K562 (cell line): ENCODE measurements at regions not wholly inside any gene's neighbourhood (a gene's known extent, or its start where the extent isn't known, plus 50 kb on each side); places are given as distances from the start of the nearest gene placed in this dataset.
"Not testable (repeated sequence)": the region's sequence is repeated elsewhere in the genome, so short reads cannot be mapped to it uniquely, and the experiment has no call there.

ENCODE experiments used
- ATAC-seq: fragments of 200-7000 bp; cut with Tn5 transposase; 3 replicates; pipeline ENCODE4 v1.9.1; 2020; ENCODE audit warnings: moderate library complexity
- BruUV-seq: library from RNA; stranded (reverse); fragments of 400-500 nt; replicated peaks from 2 replicates; lab custom pipeline; 2021; lab: Mats Ljungman, UMichigan
- CTCF ChIA-PET: fragments of 300-600 bp; formaldehyde crosslinking; extraction: SDS; loops from one replicate; lab custom pipeline; 2021; ENCODE audit warnings: low intra/inter-chr PET ratio; lab: Yijun Ruan, JAX
- POLR2A ChIA-PET: fragments of 300-600, 350-650 bp; sonication (Branson Sonifier 250); formaldehyde crosslinking; extraction: SDS; loops from one replicate; lab custom pipeline; 2021; ENCODE audit warnings: antibody characterized with exemption, inconsistent platforms; lab: Yijun Ruan, JAX
- DNase-seq, 4 experiments: peaks; one replicate each; pipeline versions ENCODE4 v3.0.0 to v3.0.0-alpha.2; 2011 to 2018; ENCODE audit warnings: low spot score in 3 of 4, mixed read lengths in 3 of 4; ENCODE audit errors: extremely low read depth in 1 of 4
- FAIRE-seq: peaks from 2 replicates; lab custom pipeline; 2011; peaks lifted over from hg19 to GRCh38; lab: Jason Lieb, UNC
- H2AFZ ChIP-seq: 2 replicates; pipeline ENCODE4 v1.6.0; 2011; ENCODE audit warnings: low read depth, low read length, control low read depth, inconsistent platforms
- H3K27ac ChIP-seq: fragments of 200-600 bp; 3 replicates; pipeline ENCODE4 v1.8.0; 2011; ENCODE audit warnings: low read depth, mild to moderate bottlenecking, control low read depth, inconsistent platforms, low read length, moderate library complexity, mixed read lengths; ENCODE audit errors: extremely low read depth
- H3K27me3 ChIP-seq, 2 experiments: fragments of 300-600 bp in 1 of 2; 2 replicates in 1 of 2; 3 replicates in 1 of 2; pipeline versions ENCODE4 v1.6.0 to v1.8.0; 2011; ENCODE audit warnings: inconsistent platforms in 2 of 2, low read length in 2 of 2, mild to moderate bottlenecking in 1 of 2, mixed read lengths in 1 of 2, moderate library complexity in 1 of 2; ENCODE audit not compliant: control insufficient read depth in 2 of 2, insufficient read depth in 2 of 2
- H3K36me3 ChIP-seq: fragments of 300-600 bp; 3 replicates; pipeline ENCODE4 v1.8.0; 2011; ENCODE audit warnings: mild to moderate bottlenecking, low read length, inconsistent platforms; ENCODE audit not compliant: control insufficient read depth, insufficient read depth
- H3K4me1 ChIP-seq, 2 experiments: fragments of 200-600 bp in 1 of 2; replicated peaks in 1 of 2; 2 replicates in 1 of 2; 3 replicates in 1 of 2; pipeline versions ENCODE4 v1.5.1 to v1.8.0; 2011; ENCODE audit warnings: inconsistent platforms in 2 of 2, low read length in 2 of 2, mild to moderate bottlenecking in 1 of 2, mixed read lengths in 1 of 2, moderate library complexity in 1 of 2; ENCODE audit not compliant: control insufficient read depth in 2 of 2, insufficient read depth in 2 of 2
- H3K4me2 ChIP-seq: 2 replicates; pipeline ENCODE4 v1.6.1; 2011; ENCODE audit warnings: low read length, control low read depth, inconsistent platforms, mixed read lengths; ENCODE audit not compliant: insufficient read depth
- H3K4me3 ChIP-seq: fragments of 200-600 bp; sonication (generic), shearing (Covaris generic); 2 replicates; pipeline ENCODE4 v1.5.1; 2016; ENCODE audit warnings: control low read depth, inconsistent platforms
- H3K79me2 ChIP-seq: fragments of 200-600 bp; 3 replicates; pipeline ENCODE4 v1.8.0; 2011; ENCODE audit warnings: low read length, inconsistent platforms; ENCODE audit not compliant: control insufficient read depth, insufficient read depth
- H3K9ac ChIP-seq, 2 experiments: 2 replicates each; pipeline versions ENCODE4 v1.6.0 to v1.6.1; 2011; ENCODE audit warnings: low read depth in 2 of 2, low read length in 2 of 2, control low read depth in 1 of 2, inconsistent platforms in 1 of 2, mild to moderate bottlenecking in 1 of 2, mixed read lengths in 1 of 2; ENCODE audit not compliant: insufficient read depth in 1 of 2
- H3K9me1 ChIP-seq: one replicate; pipeline ENCODE4 v1.6.0; 2011; ENCODE audit warnings: inconsistent platforms, mild to moderate bottlenecking, low read length, moderate library complexity; ENCODE audit not compliant: control insufficient read depth, insufficient read depth
- H3K9me3 ChIP-seq: replicated peaks from 2 replicates; pipeline ENCODE4 v1.5.1; 2011; ENCODE audit warnings: low read depth, low read length, inconsistent platforms; ENCODE audit not compliant: control insufficient read depth, insufficient read depth
- H4K20me1 ChIP-seq: replicated peaks from 2 replicates; pipeline ENCODE4 v1.6.1; 2011; ENCODE audit warnings: low read length, inconsistent platforms, mixed read lengths; ENCODE audit not compliant: control insufficient read depth, insufficient read depth
- WGBS: fragments of 100-300 bp; shearing (Covaris generic); methylation state at CpG from one replicate; pipeline ENCODE4 v1.1.6; 2016; ENCODE audit warnings: low coverage, mixed read lengths; ENCODE audit not compliant: insufficient coverage; ENCODE audit errors: missing lambda C conversion rate; 5-methylcytosine and 5-hydroxymethylcytosine counted together
- in situ Hi-C: fragments of 300-500 bp; cut with MboI; formaldehyde crosslinking; loops from 4 replicates; pipeline ENCODE4 v1.15.0; 2018; ENCODE audit warnings: inconsistent platforms, mixed read lengths
- intact Hi-C: fragments of 100-400 bp; cut with micrococcal nuclease; formaldehyde crosslinking; loops from 2 replicates; pipeline ENCODE4 v1.14.2; 2022

DNA sequence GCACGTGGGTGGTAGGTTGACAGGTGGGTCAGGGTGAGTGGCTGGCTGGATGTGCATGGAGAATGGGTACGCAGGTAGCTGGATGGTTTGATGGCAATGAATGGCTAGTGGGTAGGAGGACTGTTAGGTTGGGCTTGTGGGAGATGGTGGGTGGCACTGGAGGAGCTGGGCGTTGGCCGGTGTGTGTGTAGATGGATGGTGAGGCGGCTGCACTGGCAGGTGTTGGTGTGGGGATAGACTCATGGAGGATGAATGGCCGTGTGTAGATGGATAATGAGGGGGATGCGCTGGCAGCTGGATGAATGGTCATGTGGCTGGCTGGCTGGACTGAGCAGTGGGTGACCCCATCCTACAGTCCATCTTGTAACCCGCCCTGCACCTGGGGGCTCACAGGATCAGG is 95.2 kb upstream of the LRPAP1 start:
- FAIRE-seq, H3K9ac ChIP-seq, H3K4me3 ChIP-seq, DNase-seq, H4K20me1 ChIP-seq, H3K9me1 ChIP-seq, H3K4me1 ChIP-seq, POLR2A ChIA-PET, H3K9me3 ChIP-seq, in situ Hi-C loops, CTCF ChIA-PET, H3K4me2 ChIP-seq, H3K79me2 ChIP-seq, BruUV-seq, H3K27ac ChIP-seq, intact Hi-C loops, ATAC-seq, H3K36me3 ChIP-seq, H2AFZ ChIP-seq: not testable (repeated sequence)
- 2% methylated on average over 8 of the region's 8 CpGs for WGBS
- H3K27me3 ChIP-seq: peaks cover 0 to 29% of the 10 kb centered on the region in 2 experiments; a peak in 4 of 5 replicates

DNA sequence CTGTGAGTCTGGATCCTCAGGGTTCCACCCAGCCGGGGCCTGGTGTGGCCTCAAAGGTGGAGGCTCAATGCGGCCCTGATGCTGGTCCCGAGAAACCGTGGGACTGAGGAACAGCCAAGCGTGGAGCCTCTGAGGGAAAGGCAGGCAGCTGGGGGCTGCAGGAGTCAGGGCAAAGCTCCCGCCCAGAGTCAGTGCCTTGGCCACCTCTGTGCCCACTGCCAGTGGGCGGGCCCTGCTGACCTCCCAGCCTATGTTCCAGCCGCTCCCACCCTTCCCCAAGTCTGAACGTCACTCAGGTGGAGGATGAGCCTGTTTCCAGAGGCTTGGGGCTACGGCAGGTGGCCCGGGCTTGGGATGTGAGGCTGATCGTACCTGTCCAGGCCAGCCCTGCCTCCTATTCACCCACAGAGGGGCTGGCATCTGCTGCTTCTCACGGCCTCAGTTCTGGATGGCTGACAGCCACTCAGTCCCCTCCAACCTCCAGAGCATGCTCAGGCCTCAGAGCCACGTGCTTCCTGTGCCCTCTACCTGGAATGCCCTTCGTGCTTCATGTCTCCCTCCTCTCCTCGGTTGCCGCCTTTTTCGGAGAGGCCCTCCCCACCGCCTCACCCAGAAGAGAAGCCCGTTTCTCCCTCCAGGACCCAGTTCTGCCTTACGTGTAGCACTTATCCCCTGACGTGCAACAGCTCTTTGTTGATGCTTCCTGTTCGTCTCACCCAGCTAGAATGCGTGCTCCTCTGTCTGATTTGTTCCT is 94.1 kb upstream of the LRPAP1 start:
- WGBS: 2% methylated on average over 18 of the region's 24 CpGs
- H3K4me3 ChIP-seq, H2AFZ ChIP-seq, H3K9ac ChIP-seq, H3K9me1 ChIP-seq, BruUV-seq, H3K79me2 ChIP-seq, H3K27ac ChIP-seq, FAIRE-seq, ATAC-seq, DNase-seq, intact Hi-C loops, H3K9me3 ChIP-seq, H4K20me1 ChIP-seq, CTCF ChIA-PET, POLR2A ChIA-PET, in situ Hi-C loops, H3K36me3 ChIP-seq, H3K4me2 ChIP-seq, H3K4me1 ChIP-seq: not testable (repeated sequence)
- H3K27me3 ChIP-seq: peaks cover 0 to 29% of the 10 kb centered on the region in 2 experiments; a peak in 4 of 5 replicates

GRCh38 chr4:3625286-3625875 is 93.2 kb upstream of the LRPAP1 start:
- BruUV-seq, H3K4me3 ChIP-seq, H3K36me3 ChIP-seq, CTCF ChIA-PET, H3K4me1 ChIP-seq, H3K9me3 ChIP-seq, DNase-seq, ATAC-seq, intact Hi-C loops, H4K20me1 ChIP-seq, H3K9me1 ChIP-seq, H2AFZ ChIP-seq, H3K27ac ChIP-seq, in situ Hi-C loops, H3K79me2 ChIP-seq, H3K9ac ChIP-seq, POLR2A ChIA-PET, H3K4me2 ChIP-seq, FAIRE-seq: not testable (repeated sequence)
- H3K27me3 ChIP-seq: peaks cover 0 to 27% of the 10 kb centered on the region in 2 experiments; a peak in 4 of 5 replicates
- 0% methylated on average over 8 of the region's 8 CpGs for WGBS
